Common myeloid progenitor, CD34-positive (primary cell): ENCODE measurements at regions not wholly inside any gene's neighbourhood (a gene's known extent, or its start where the extent isn't known, plus 50 kb on each side); places are given as distances from the start of the nearest gene placed in this dataset.
"Not testable (repeated sequence)": the region's sequence is repeated elsewhere in the genome, so short reads cannot be mapped to it uniquely, and the experiment has no call there.

Experiments used
- CTCF ChIA-PET: fragments of 350-600 bp; sonication (Branson Sonifier 250); formaldehyde crosslinking; loops from one replicate; lab custom pipeline; 2021; ENCODE audit warnings: antibody characterized with exemption; lab: Charles Lee
- POLR2A ChIA-PET: fragments of 350-600 bp; sonication (Branson Sonifier 250); formaldehyde crosslinking; loops from one replicate; lab custom pipeline; 2021; ENCODE audit warnings: antibody characterized with exemption; lab: Charles Lee
- DNase-seq, 3 donors: peaks; one replicate each; pipeline versions ENCODE4 v3.0.0 to v3.0.0-alpha.2; 2013
- H3K27ac ChIP-seq, 2 experiments: 1 replicate in 1 of 2; 2 replicates in 1 of 2; pipeline ENCODE4 v1.7.0; 2013; ENCODE audit warnings: inconsistent platforms in 2 of 2, low read length in 2 of 2, mild to moderate bottlenecking in 2 of 2, low read depth in 1 of 2, moderate library complexity in 1 of 2; ENCODE audit not compliant: severe bottlenecking in 2 of 2, insufficient read depth in 1 of 2, poor library complexity in 1 of 2
- H3K27me3 ChIP-seq, 5 experiments: replicated peaks in 2 of 5; 1 replicate in 3 of 5; 2 replicates in 2 of 5; pipeline versions ENCODE4 v1.6.1 to v1.7.0; 2013; ENCODE audit warnings: low read length in 4 of 5, mild to moderate bottlenecking in 2 of 5, moderate library complexity in 2 of 5, inconsistent platforms in 1 of 5; ENCODE audit not compliant: insufficient read depth in 5 of 5, control insufficient read depth in 4 of 5
- H3K36me3 ChIP-seq, 4 experiments: 1 replicate in 2 of 4; 2 replicates in 2 of 4; pipeline versions ENCODE4 v1.6.1 to v1.7.0; 2013; ENCODE audit warnings: low read length in 3 of 4, control low read depth in 1 of 4, mild to moderate bottlenecking in 1 of 4; ENCODE audit not compliant: control insufficient read depth in 4 of 4, insufficient read depth in 4 of 4
- H3K4me1 ChIP-seq, 4 experiments: 1 replicate in 3 of 4; 2 replicates in 1 of 4; pipeline versions ENCODE4 v1.6.1 to v1.7.1; 2013; ENCODE audit warnings: low read length in 3 of 4, mild to moderate bottlenecking in 3 of 4, control low read depth in 1 of 4, inconsistent platforms in 1 of 4, moderate library complexity in 1 of 4; ENCODE audit not compliant: control insufficient read depth in 4 of 4, insufficient read depth in 4 of 4; ENCODE audit errors: control extremely low read depth in 1 of 4
- H3K4me3 ChIP-seq, 7 experiments: 1 replicate in 4 of 7; 2 replicates in 3 of 7; pipeline versions ENCODE4 v1.5.1 to v1.7.0; 2013; ENCODE audit warnings: mild to moderate bottlenecking in 7 of 7, low read length in 6 of 7, moderate library complexity in 6 of 7, inconsistent platforms in 2 of 7, low read depth in 2 of 7, control low read depth in 1 of 7; ENCODE audit not compliant: insufficient read depth in 4 of 7, control insufficient read depth in 1 of 7; ENCODE audit errors: extremely low read depth in 1 of 7
- H3K9me3 ChIP-seq, 5 experiments: 1 replicate in 4 of 5; 2 replicates in 1 of 5; pipeline versions ENCODE4 v1.6.1 to v1.7.1; 2013; ENCODE audit warnings: low read length in 4 of 5, mild to moderate bottlenecking in 2 of 5, inconsistent platforms in 1 of 5, low read depth in 1 of 5, moderate library complexity in 1 of 5; ENCODE audit not compliant: control insufficient read depth in 4 of 5, insufficient read depth in 2 of 5; ENCODE audit errors: control extremely low read depth in 1 of 5
- WGBS: methylation state at CpG from one replicate; pipeline ENCODE4 v1.1.5; 2013; ENCODE audit not compliant: insufficient coverage; 5-methylcytosine and 5-hydroxymethylcytosine counted together

DNA sequence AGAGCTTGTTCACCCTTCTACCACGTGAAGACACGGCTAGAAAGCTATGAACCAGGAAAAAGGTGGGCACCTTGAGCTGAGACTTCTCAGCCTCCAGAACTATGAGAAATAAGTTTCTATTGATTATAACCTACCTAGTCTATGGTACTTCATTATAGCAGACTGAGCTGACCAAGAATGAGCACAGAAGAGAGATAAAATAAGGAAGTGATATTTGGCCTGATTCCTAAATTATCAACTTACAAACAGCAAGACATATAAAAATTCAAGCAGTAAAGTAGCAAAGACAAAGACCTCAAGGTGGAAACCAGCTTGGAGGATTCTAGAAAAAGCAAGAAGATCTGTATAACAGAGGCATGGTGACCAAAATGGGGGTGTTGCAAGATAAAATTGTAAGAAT lies 63.9 kb upstream of the OSTN start:
- H3K4me3 ChIP-seq: no peak overlapping the region
- no peak overlapping the region for H3K27ac ChIP-seq
- no CpG with 5 or more reads among the region's 2 CpGs for WGBS
- no peaks in the 10 kb centered on the region for H3K36me3 ChIP-seq
- ChIA-PET CTCF (interaction anchor here (0.6 kb wide), 1 partner anchor 1175 kb away, joined by 3 read pairs; no protein-coding TSS in a partner anchor), POLR2A (no interaction called here)
- H3K4me1 ChIP-seq: no peaks in the 10 kb centered on the region
- DNase-seq: no peak
- H3K9me3 ChIP-seq: no peaks in the 10 kb centered on the region
- no peaks in the 10 kb centered on the region for H3K27me3 ChIP-seq

DNA sequence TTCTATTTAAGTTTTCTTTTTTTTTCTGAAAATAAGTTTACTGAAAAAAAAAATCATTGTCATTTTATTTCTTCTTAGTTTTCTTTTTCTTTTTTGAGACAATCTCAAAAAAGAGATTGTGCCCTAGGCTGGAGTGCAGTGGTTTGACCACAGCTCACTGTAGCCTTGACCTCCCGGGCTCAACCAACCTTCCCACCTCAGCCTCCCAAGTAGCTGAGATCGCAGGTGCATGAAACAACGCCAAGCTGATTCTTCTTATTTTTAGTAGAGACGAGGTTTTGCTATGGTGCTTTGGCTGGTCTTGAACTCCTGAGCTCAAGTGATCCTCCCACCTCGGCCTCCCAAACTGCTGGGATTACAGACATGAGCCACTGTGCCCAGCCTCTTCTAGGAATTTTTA lies 65.7 kb upstream of the OSTN start:
- no peak for DNase-seq
- no peak overlapping the region for H3K27ac ChIP-seq
- ChIA-PET CTCF (no interaction called here), POLR2A (no interaction called here)
- H3K27me3 ChIP-seq: no peaks in the 10 kb centered on the region
- H3K9me3 ChIP-seq: no peaks in the 10 kb centered on the region
- 93% methylated on average over 3 of the region's 5 CpGs for WGBS
- no peaks in the 10 kb centered on the region for H3K4me1 ChIP-seq
- H3K4me3 ChIP-seq: no peak overlapping the region
- no peaks in the 10 kb centered on the region for H3K36me3 ChIP-seq

DNA sequence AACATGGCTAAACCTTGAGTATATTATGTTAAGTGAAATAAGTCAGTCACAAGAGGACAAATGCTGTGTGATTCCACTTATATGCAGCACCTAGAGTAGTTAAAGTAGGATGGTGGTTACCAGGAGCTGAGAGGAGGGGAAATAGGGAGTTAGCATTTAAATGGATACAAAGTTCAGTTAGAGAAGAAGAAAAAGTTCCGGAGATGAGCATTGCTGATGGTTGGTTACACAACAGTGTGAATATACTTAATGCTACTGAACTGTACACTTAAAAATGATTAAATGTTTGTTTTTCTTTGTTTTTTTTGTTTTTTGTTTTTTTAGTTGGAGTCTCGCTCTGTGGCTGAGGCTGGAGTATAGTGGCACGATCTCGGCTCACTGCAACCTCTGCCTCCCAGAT lies 67.7 kb upstream of the OSTN start:
- ChIA-PET CTCF (no interaction called here), POLR2A (no interaction called here)
- Histone ChIP-seq H3K4me1 (no peaks in the 10 kb centered on the region), H3K27me3 (no peaks in the 10 kb centered on the region), H3K36me3 (no peaks in the 10 kb centered on the region), H3K9me3 (no peaks in the 10 kb centered on the region), H3K27ac (no peak overlapping the region), H3K4me3 (no peak overlapping the region)
- DNase-seq: no peak
- 92% methylated on average over 4 of the region's 4 CpGs for WGBS

DNA sequence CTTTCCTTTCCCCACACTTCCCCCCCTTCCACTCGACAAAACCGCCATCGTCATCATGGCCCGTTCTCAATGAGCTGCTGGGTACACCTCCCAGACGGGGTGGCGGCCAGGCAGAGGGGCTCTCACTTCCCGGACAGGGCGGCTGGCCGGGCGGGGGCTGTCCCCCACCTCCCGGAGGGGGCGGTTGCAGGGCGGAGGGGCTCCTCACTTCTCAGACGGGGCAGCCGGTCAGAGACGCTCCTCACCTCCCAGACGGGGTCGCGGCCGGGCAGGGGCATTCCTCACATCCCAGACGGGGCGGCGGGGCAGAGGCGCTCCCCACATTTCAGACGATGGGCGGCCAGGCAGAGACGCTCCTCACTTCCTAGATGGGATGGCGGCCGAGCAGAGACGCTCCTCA lies 74.2 kb upstream of the OSTN start:
- H3K9me3 ChIP-seq, H3K27me3 ChIP-seq, POLR2A ChIA-PET, H3K4me3 ChIP-seq, DNase-seq, H3K4me1 ChIP-seq, H3K36me3 ChIP-seq, H3K27ac ChIP-seq, CTCF ChIA-PET: not testable (repeated sequence)
- WGBS: 99% methylated on average over 10 of the region's 30 CpGs

DNA sequence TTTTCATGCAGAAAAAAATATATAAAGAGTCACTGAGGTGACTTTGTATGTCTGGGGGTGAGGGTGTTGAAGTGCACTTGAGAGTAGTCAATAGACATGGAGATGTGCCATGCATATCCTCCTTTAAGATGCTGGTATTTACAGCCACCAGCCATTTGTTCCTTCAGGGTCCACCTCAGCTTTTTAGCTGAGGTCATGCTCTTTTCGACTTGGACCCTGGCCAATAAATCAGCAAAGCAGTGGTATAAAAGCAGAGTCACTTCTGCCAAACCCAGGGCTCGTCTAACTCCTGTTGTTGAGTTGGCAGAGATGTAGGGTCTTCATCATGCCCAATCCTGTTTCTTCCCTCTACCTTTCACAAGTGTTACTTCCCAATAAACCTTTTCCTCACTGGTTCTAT lies 75.1 kb upstream of the OSTN start:
- Histone ChIP-seq H3K4me3 (no peak overlapping the region), H3K9me3 (no peaks in the 10 kb centered on the region), H3K4me1 (no peaks in the 10 kb centered on the region), H3K36me3 (no peaks in the 10 kb centered on the region), H3K27me3 (peaks cover 0 to 3% (median 0%) of the 10 kb centered on the region in 5 experiments), H3K27ac (no peak overlapping the region)
- ChIA-PET POLR2A (no interaction called here), CTCF (no interaction called here)
- WGBS: 20% methylated on average over 1 of the region's 2 CpGs
- DNase-seq: no peak

DNA sequence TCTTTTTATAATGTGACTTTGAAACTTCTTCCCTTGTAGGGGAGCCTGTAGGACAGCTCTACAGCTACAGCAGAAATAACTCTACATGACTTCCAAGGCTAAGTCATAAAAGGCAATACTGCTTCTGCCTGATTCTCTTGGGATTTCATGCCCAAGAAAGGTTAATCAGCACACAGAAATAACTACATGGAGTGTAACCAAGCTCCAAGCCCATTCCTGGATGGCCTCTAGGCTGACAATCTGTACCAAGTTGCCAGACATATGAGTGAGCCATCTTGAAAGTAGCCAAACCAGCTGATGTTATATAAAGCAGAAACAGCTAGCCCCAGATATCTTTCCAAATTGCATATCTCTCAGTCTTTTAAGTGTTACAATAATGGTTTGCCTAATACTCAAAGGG lies 75.8 kb upstream of the OSTN start:
- no peaks in the 10 kb centered on the region for H3K9me3 ChIP-seq
- POLR2A ChIA-PET: no interaction called here
- H3K4me1 ChIP-seq: no peaks in the 10 kb centered on the region
- H3K36me3 ChIP-seq: no peaks in the 10 kb centered on the region
- H3K27ac ChIP-seq: no peak overlapping the region
- no peak overlapping the region for H3K4me3 ChIP-seq
- peaks cover 0 to 3% (median 0%) of the 10 kb centered on the region in 5 experiments for H3K27me3 ChIP-seq
- DNase-seq: no peak
- CTCF ChIA-PET: no interaction called here

DNA sequence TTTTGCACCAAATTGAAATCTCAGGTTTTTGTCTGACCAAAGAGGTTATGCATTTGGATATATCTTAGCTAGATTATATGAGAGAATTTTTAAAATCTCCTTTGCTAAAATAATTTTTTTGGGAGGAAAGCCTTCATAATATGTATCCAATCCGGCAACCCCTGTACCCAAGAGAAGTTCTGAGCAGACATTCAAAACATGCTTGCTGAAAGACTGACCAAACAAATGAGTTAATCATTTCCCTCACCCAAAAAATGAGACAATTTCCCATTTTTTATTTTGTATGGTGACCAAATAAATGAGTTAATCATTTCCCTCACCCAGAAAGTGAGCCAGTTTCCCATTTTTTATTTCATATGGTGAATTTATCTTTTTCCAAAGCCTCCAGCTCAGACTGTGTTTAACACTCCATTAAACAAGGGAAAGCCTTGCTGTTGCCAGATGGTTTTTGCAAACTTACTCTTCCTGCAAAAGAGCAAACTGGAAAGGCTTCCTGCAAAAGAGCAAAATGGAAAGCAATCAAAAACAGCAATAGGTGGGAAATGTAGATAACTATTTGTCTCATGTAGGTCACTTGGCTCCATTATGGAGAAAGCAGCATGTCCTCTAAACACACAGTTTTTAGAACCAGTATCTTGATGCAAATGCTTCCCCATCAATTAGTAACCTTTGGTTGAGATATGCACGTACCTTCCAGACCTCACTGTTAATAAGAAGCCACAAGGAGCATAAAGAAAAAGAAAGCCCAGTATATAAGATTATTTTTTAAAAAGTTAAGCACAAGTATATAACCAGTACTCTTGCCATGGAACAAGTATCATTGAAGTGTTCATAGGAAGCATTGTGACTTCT lies 78.4 kb upstream of the OSTN start:
- H3K36me3 ChIP-seq: no peaks in the 10 kb centered on the region
- POLR2A ChIA-PET: no interaction called here
- CTCF ChIA-PET: no interaction called here
- H3K27ac ChIP-seq: no peak overlapping the region
- WGBS: no CpG with 5 or more reads among the region's 2 CpGs
- no peak overlapping the region for H3K4me3 ChIP-seq
- H3K4me1 ChIP-seq: no peaks in the 10 kb centered on the region
- DNase-seq: no peak
- peaks cover 0 to 3% (median 0%) of the 10 kb centered on the region in 5 experiments for H3K27me3 ChIP-seq
- H3K9me3 ChIP-seq: no peaks in the 10 kb centered on the region
